ENCODE measurements at regions not wholly inside any gene's neighbourhood (a gene's known extent, or its start where the extent isn't known, plus 50 kb on each side); places are given as distances from the start of the nearest gene placed in this dataset.

- TF ChIP-seq CTCF (IDR thresholded peaks at IDR 0.05; ENCODE audit: borderline replicate concordance, extremely low read depth, low read length, poor library complexity, severe bottlenecking) (no peak), EZH2 (IDR thresholded peaks at IDR 0.05; ENCODE audit: borderline replicate concordance, low read depth, low read length, severe bottlenecking) (no peak)
- DNase-seq (no peak), ATAC-seq (ENCODE audit: insufficient read depth, low read depth) (no peak)
- Histone ChIP-seq H3K27ac (ENCODE audit: low read length) (no peak overlapping the region), H4K20me1 (ENCODE audit: insufficient read depth, low read length) (no peaks in the 10 kb centered on the region), H3K4me3 (ENCODE audit: low read depth in 1 of 2, low read length in 2 of 2) (no peak overlapping the region), H3K4me2 (ENCODE audit: insufficient read depth, low read length) (no peak overlapping the region), H3K9ac (ENCODE audit: low read depth, low read length) (no peak overlapping the region), H3K27me3 (ENCODE audit: insufficient read depth, low read length, poor library complexity) (no peaks in the 10 kb centered on the region), H3K79me2 (ENCODE audit: insufficient read depth, low read length) (no peaks in the 10 kb centered on the region), H3K9me3 (ENCODE audit: insufficient read depth, low read length, severe bottlenecking) (no peaks in the 10 kb centered on the region), H3K36me3 (ENCODE audit: insufficient read depth, low read length) (no peaks in the 10 kb centered on the region), H3K4me1 (ENCODE audit: insufficient read depth, low read length) (no peaks in the 10 kb centered on the region), H2AFZ (ENCODE audit: low read depth, low read length) (no peak overlapping the region)
These were observed 308.7 kb downstream of the MED10 start for GRCh38 chr5:6069496-6070185.

GRCh38 chr5:6066016-6066415, 312.3 kb downstream of the MED10 start:
- TF ChIP-seq EZH2 (IDR thresholded peaks at IDR 0.05; ENCODE audit: borderline replicate concordance, low read depth, low read length, severe bottlenecking) (no peak), CTCF (IDR thresholded peaks at IDR 0.05; ENCODE audit: borderline replicate concordance, extremely low read depth, low read length, poor library complexity, severe bottlenecking) (no peak)
- DNase-seq (no peak), ATAC-seq (ENCODE audit: insufficient read depth, low read depth) (no peak)
- H3K4me2 ChIP-seq (ENCODE audit: insufficient read depth, low read length), result no peak overlapping the region
- no peak overlapping the region for H2AFZ ChIP-seq (ENCODE audit: low read depth, low read length)
- H3K27ac ChIP-seq (ENCODE audit: low read length), result no peak overlapping the region
- no peaks in the 10 kb centered on the region for H4K20me1 ChIP-seq (ENCODE audit: insufficient read depth, low read length)
- H3K9ac ChIP-seq (ENCODE audit: low read depth, low read length), result no peak overlapping the region
- H3K27me3 ChIP-seq (ENCODE audit: insufficient read depth, low read length, poor library complexity), result no peaks in the 10 kb centered on the region
- H3K36me3 ChIP-seq (ENCODE audit: insufficient read depth, low read length), result no peaks in the 10 kb centered on the region
- no peak overlapping the region for H3K4me3 ChIP-seq (ENCODE audit: low read depth in 1 of 2, low read length in 2 of 2)
- H3K79me2 ChIP-seq (ENCODE audit: insufficient read depth, low read length), result no peaks in the 10 kb centered on the region
- no peaks in the 10 kb centered on the region for H3K9me3 ChIP-seq (ENCODE audit: insufficient read depth, low read length, severe bottlenecking)
- H3K4me1 ChIP-seq (ENCODE audit: insufficient read depth, low read length), result no peaks in the 10 kb centered on the region

- Histone ChIP-seq H3K4me1 (ENCODE audit: insufficient read depth, low read length) (no peaks in the 10 kb centered on the region), H3K4me2 (ENCODE audit: insufficient read depth, low read length) (no peak overlapping the region), H3K27me3 (ENCODE audit: insufficient read depth, low read length, poor library complexity) (no peaks in the 10 kb centered on the region), H3K27ac (ENCODE audit: low read length) (no peak overlapping the region), H3K9me3 (ENCODE audit: insufficient read depth, low read length, severe bottlenecking) (no peaks in the 10 kb centered on the region), H3K4me3 (ENCODE audit: low read depth in 1 of 2, low read length in 2 of 2) (no peak overlapping the region), H3K9ac (ENCODE audit: low read depth, low read length) (no peak overlapping the region), H3K79me2 (ENCODE audit: insufficient read depth, low read length) (no peaks in the 10 kb centered on the region), H4K20me1 (ENCODE audit: insufficient read depth, low read length) (no peaks in the 10 kb centered on the region), H3K36me3 (ENCODE audit: insufficient read depth, low read length) (no peaks in the 10 kb centered on the region), H2AFZ (ENCODE audit: low read depth, low read length) (no peak overlapping the region)
- ATAC-seq (ENCODE audit: insufficient read depth, low read depth) (no peak), DNase-seq (no peak)
- no peak for TF ChIP-seq EZH2 (IDR thresholded peaks at IDR 0.05; ENCODE audit: borderline replicate concordance, low read depth, low read length, severe bottlenecking)
- no peak for TF ChIP-seq CTCF (IDR thresholded peaks at IDR 0.05; ENCODE audit: borderline replicate concordance, extremely low read depth, low read length, poor library complexity, severe bottlenecking)
These were observed 319.1 kb downstream of the MED10 start for GRCh38 chr5:6059137-6059800.
